HG02763 (cell line): ENCODE measurements at regions not wholly inside any gene's neighbourhood (a gene's known extent, or its start where the extent isn't known, plus 50 kb on each side); places are given as distances from the start of the nearest gene placed in this dataset.
A peak's percentile ranks its signal among the peaks of the same experiment; 100 is the strongest.
"Not testable (repeated sequence)": the region's sequence is repeated elsewhere in the genome, so short reads cannot be mapped to it uniquely, and the experiment has no call there.

Source experiments
- ATAC-seq: cut with Tn5 transposase; IDR thresholded peaks from one replicate; pipeline ENCODE4 v1.9.1; 2021; ENCODE audit warnings: mild to moderate bottlenecking, moderate library complexity; ENCODE audit not compliant: unreplicated experiment

- ATAC-seq, result no peak
These were observed 167.1 kb upstream of the TRIB2 start for GRCh38 chr2:12549641-12550040.

GRCh38 chr2:12552092-12552491 is 164.6 kb upstream of the TRIB2 start:
- ATAC-seq, result no peak

- ATAC-seq, result no peak
These were observed 162.3 kb upstream of the TRIB2 start for GRCh38 chr2:12554224-12555011.

- ATAC-seq, result no peak
These were observed 161.6 kb upstream of the TRIB2 start for GRCh38 chr2:12555012-12555645.

- ATAC-seq, result no peak
These were observed 160.0 kb upstream of the TRIB2 start for GRCh38 chr2:12556762-12557161.

GRCh38 chr2:12557688-12558087 is 159.0 kb upstream of the TRIB2 start:
- ATAC-seq, result no peak

GRCh38 chr2:12558519-12558918 is 158.2 kb upstream of the TRIB2 start:
- no peak for ATAC-seq

GRCh38 chr2:12560618-12561017 is 156.1 kb upstream of the TRIB2 start:
- ATAC-seq, result no peak

GRCh38 chr2:12567411-12567810 is 149.3 kb upstream of the TRIB2 start:
- no peak for ATAC-seq

GRCh38 chr2:12569510-12569909 is 147.2 kb upstream of the TRIB2 start:
- not testable (repeated sequence) for ATAC-seq

- not testable (repeated sequence) for ATAC-seq
These were observed 146.8 kb upstream of the TRIB2 start for GRCh38 chr2:12569929-12570328.

- no peak for ATAC-seq
These were observed 139.6 kb upstream of the TRIB2 start for GRCh38 chr2:12577091-12577490.

GRCh38 chr2:12577567-12578253 is 139.0 kb upstream of the TRIB2 start:
- no peak for ATAC-seq

- ATAC-seq, result no peak
These were observed 137.7 kb upstream of the TRIB2 start for GRCh38 chr2:12579018-12579417.

GRCh38 chr2:12584338-12584737 is 132.4 kb upstream of the TRIB2 start:
- ATAC-seq, result no peak

- ATAC-seq, result no peak
These were observed 131.0 kb upstream of the TRIB2 start for GRCh38 chr2:12585784-12586183.

- no peak for ATAC-seq
These were observed 129.5 kb upstream of the TRIB2 start for GRCh38 chr2:12587228-12587627.

- peak; percentile 86 for ATAC-seq
These were observed 128.8 kb upstream of the TRIB2 start for GRCh38 chr2:12587729-12588522.

- ATAC-seq, result no peak
These were observed 127.8 kb upstream of the TRIB2 start for GRCh38 chr2:12588986-12589385.

GRCh38 chr2:12589802-12590320 is 126.9 kb upstream of the TRIB2 start:
- no peak for ATAC-seq

- ATAC-seq, result no peak
These were observed 124.4 kb upstream of the TRIB2 start for GRCh38 chr2:12592296-12592695.
